ENCODE measurements at regions not wholly inside any gene's neighbourhood (a gene's known extent, or its start where the extent isn't known, plus 50 kb on each side); places are given as distances from the start of the nearest gene placed in this dataset.

GRCh38 chr12:107331471-107331870 is 238.1 kb upstream of the CRY1 start:
- 2% methylated on average over 8 of the region's 9 CpGs for WGBS (ENCODE audit: insufficient coverage, low coverage, missing lambda C conversion rate)
- intact Hi-C loops (cut with micrococcal nuclease): no loop called here
- H3K9ac ChIP-seq (ENCODE audit: insufficient read depth in 1 of 2, low read depth in 2 of 2, low read length in 2 of 2): no peak overlapping the region; a peak in 1 of 4 replicates
- H3K27ac ChIP-seq (ENCODE audit: extremely low read depth, low read depth, low read length): no peak overlapping the region
- H3K79me2 ChIP-seq (ENCODE audit: control insufficient read depth, insufficient read depth, low read length): no peaks in the 10 kb centered on the region
- H2AFZ ChIP-seq (ENCODE audit: low read depth, low read length): no peak overlapping the region
- POLR2A ChIA-PET: interaction anchor here (0.6 to 1.5 kb wide), 4 partner anchors 11 to 174 kb away, joined by 3 to 5 read pairs (median 4); no protein-coding TSS in a partner anchor
- ATAC-seq (no peak), DNase-seq (ENCODE audit: extremely low read depth in 1 of 4, low spot score in 3 of 4) (no peak), FAIRE-seq (no peak)
- in situ Hi-C loops (cut with MboI): no loop called here
- H4K20me1 ChIP-seq (replicated peaks; ENCODE audit: control insufficient read depth, insufficient read depth, low read length): no peaks in the 10 kb centered on the region; the same call in 1 of the 2 replicates
- no peak overlapping the region for H3K4me3 ChIP-seq
- no peak for TF ChIP-seq MXD1 (CRISPR knock-in tag; IDR thresholded peaks at IDR 0.05; ENCODE audit: borderline replicate concordance, poor library complexity, severe bottlenecking)
- no peak for TF ChIP-seq STAT6 (CRISPR knock-in tag; IDR thresholded peaks at IDR 0.05)
- no peak for TF ChIP-seq USF2 (CRISPR knock-in tag; IDR thresholded peaks at IDR 0.05)
- TF ChIP-seq CEBPG (CRISPR knock-in tag; IDR thresholded peaks at IDR 0.05): no peak
- no peak for TF ChIP-seq CEBPG (tag; conservative IDR thresholded peaks at IDR 0.05 in 1 of 2, IDR thresholded peaks at IDR 0.05 in 1 of 2)
- TF ChIP-seq POLR2H (tag; IDR thresholded peaks at IDR 0.05; ENCODE audit: low read depth): no peak
- TF ChIP-seq PHF8 (IDR thresholded peaks at IDR 0.05; ENCODE audit: borderline replicate concordance, low read length): no peak
- TF ChIP-seq KDM4B (IDR thresholded peaks at IDR 0.05; ENCODE audit: borderline replicate concordance in 2 of 2, low read depth in 1 of 2): no peak
- no peak for TF ChIP-seq TGIF2 (CRISPR knock-in tag; IDR thresholded peaks at IDR 0.05)
- TF ChIP-seq SIRT6 (IDR thresholded peaks at IDR 0.05; ENCODE audit: low read depth, low read length): no peak
- TF ChIP-seq MLLT1 (IDR thresholded peaks at IDR 0.05): no peak
- TF ChIP-seq TFAM (CRISPR knock-in tag; conservative IDR thresholded peaks at IDR 0.05): no peak
- TF ChIP-seq POLR3G (IDR thresholded peaks at IDR 0.05; ENCODE audit: extremely low read depth, insufficient read length, insufficient replicate concordance): no peak
- TF ChIP-seq HMBOX1 (IDR thresholded peaks at IDR 0.05): no peak
- no peak for TF ChIP-seq MTA2 (IDR thresholded peaks at IDR 0.05; ENCODE audit: low read depth)
- no peak for TF ChIP-seq IRF2 (CRISPR knock-in tag; IDR thresholded peaks at IDR 0.05)
- TF ChIP-seq NR1H2 (CRISPR knock-in tag; IDR thresholded peaks at IDR 0.05): no peak
- no peaks in the 10 kb centered on the region for H3K9me3 ChIP-seq (replicated peaks; ENCODE audit: control insufficient read depth, insufficient read depth, low read depth, low read length)
- peaks cover 0 to 5% of the 10 kb centered on the region in 2 experiments; a peak in 2 of 5 replicates for H3K4me1 ChIP-seq (replicated peaks in 1 of 2; ENCODE audit: control insufficient read depth in 2 of 2, insufficient read depth in 2 of 2, low read length in 2 of 2)
- H3K27me3 ChIP-seq (ENCODE audit: control insufficient read depth in 2 of 2, insufficient read depth in 2 of 2, low read length in 2 of 2): peaks cover 0 to 14% of the 10 kb centered on the region in 2 experiments; a peak in 3 of 5 replicates
- BruUV-seq (replicated peaks): no TSS peak
- CTCF ChIA-PET (ENCODE audit: low intra/inter-chr PET ratio): no interaction called here
- no peak overlapping the region for H3K4me2 ChIP-seq (ENCODE audit: insufficient read depth, low read length)
- H3K9me1 ChIP-seq (ENCODE audit: control insufficient read depth, insufficient read depth, low read length): no peaks in the 10 kb centered on the region
- H3K36me3 ChIP-seq (ENCODE audit: control insufficient read depth, insufficient read depth, low read length): no peaks in the 10 kb centered on the region
